Stomach (tissue), 8 donors: ENCODE measurements at regions not wholly inside any gene's neighbourhood (a gene's known extent, or its start where the extent isn't known, plus 50 kb on each side); places are given as distances from the start of the nearest gene placed in this dataset.

Source experiments
- DNase-seq, 2 donors: peaks; one replicate each; pipeline versions ENCODE4 v3.0.0 to v3.0.0-alpha.2; 2013 to 2019
- H3K27ac ChIP-seq, 5 donors: fragments of 200-600 bp in 4 of 5; sonication (generic) in 4 of 5; one replicate each; pipeline ENCODE4 v1.5.1; 2013 to 2019; ENCODE audit warnings: mild to moderate bottlenecking in 1 of 5, moderate library complexity in 1 of 5
- H3K27me3 ChIP-seq, 3 donors: fragments of 200-600 bp; sonication (generic); one replicate each; pipeline ENCODE4 v1.5.1; 2017 to 2019; ENCODE audit warnings: mixed run types in 1 of 3
- H3K36me3 ChIP-seq, 4 donors: fragments of 200-600 bp; sonication (generic); 1 replicate in 3 of 4; 2 replicates in 1 of 4; pipeline ENCODE4 v1.5.1; 2016 to 2019
- H3K4me1 ChIP-seq, 4 donors: fragments of 200-600 bp; sonication (generic); one replicate each; pipeline ENCODE4 v1.5.1; 2016 to 2019
- H3K4me3 ChIP-seq, 4 donors: fragments of 200-600 bp; sonication (generic) in 3 of 4; one replicate each; pipeline ENCODE4 v1.5.1; 2016 to 2019; ENCODE audit warnings: mild to moderate bottlenecking in 1 of 4
- H3K9me3 ChIP-seq, 4 donors: fragments of 200-600 bp; sonication (generic); one replicate each; pipeline ENCODE4 v1.5.1; 2016 to 2019
- EP300 ChIP-seq: sonication (generic); formaldehyde crosslinking; IDR thresholded peaks from one replicate; pipeline ENCODE4 v1.6.1; 2017; ENCODE audit warnings: antibody characterized with exemption
- POLR2A ChIP-seq, 4 donors: fragments of 450-650 bp; IDR thresholded peaks; one replicate each; pipeline ENCODE4 v1.6.1; 2016; ENCODE audit warnings: antibody characterized with exemption in 4 of 4, control low read depth in 2 of 4, mild to moderate bottlenecking in 1 of 4, moderate library complexity in 1 of 4
- POLR2AphosphoS5 ChIP-seq, 3 donors: sonication (generic); formaldehyde crosslinking; IDR thresholded peaks; one replicate each; pipeline ENCODE4 v1.6.1; 2016; ENCODE audit warnings: antibody characterized with exemption in 3 of 3
- WGBS, 5 donors: extraction: QIAGEN DNeasy Blood & Tissue Kit in 3 of 5; methylation state at CpG; one replicate each; pipeline versions ENCODE4 v1.1.5 to v1.1.7; 2013 to 2018; 5-methylcytosine and 5-hydroxymethylcytosine counted together
- intact Hi-C: fragments of 100-400 bp; cut with DNase I; formaldehyde crosslinking; loops from one replicate; pipeline ENCODE4 v1.15.1; 2023; ENCODE audit warnings: low total_unique reads
- TF ChIP-seq, protein P1 (sequence below), 7 experiments: fragments of 450-650 bp in 4 of 7; fragments of 200-600 bp in 3 of 7; sonication (generic) in 3 of 7; IDR thresholded peaks; one replicate each; pipeline ENCODE4 v1.5.1; 2016 to 2019; ENCODE audit warnings: antibody characterized with exemption in 7 of 7, control low read depth in 2 of 7, mild to moderate bottlenecking in 1 of 7
- donor health status: healthy with polysubstance abuse.
- donor health status: Bipolar disorder and iron deficiency.
- donor health status: healthy.

- no peak for TF ChIP-seq POLR2A (IDR thresholded peaks at IDR 0.05)
- TF ChIP-seq, protein P1, sequence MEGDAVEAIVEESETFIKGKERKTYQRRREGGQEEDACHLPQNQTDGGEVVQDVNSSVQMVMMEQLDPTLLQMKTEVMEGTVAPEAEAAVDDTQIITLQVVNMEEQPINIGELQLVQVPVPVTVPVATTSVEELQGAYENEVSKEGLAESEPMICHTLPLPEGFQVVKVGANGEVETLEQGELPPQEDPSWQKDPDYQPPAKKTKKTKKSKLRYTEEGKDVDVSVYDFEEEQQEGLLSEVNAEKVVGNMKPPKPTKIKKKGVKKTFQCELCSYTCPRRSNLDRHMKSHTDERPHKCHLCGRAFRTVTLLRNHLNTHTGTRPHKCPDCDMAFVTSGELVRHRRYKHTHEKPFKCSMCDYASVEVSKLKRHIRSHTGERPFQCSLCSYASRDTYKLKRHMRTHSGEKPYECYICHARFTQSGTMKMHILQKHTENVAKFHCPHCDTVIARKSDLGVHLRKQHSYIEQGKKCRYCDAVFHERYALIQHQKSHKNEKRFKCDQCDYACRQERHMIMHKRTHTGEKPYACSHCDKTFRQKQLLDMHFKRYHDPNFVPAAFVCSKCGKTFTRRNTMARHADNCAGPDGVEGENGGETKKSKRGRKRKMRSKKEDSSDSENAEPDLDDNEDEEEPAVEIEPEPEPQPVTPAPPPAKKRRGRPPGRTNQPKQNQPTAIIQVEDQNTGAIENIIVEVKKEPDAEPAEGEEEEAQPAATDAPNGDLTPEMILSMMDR (IDR thresholded peaks at IDR 0.05): no peak
- no peak for TF ChIP-seq POLR2AphosphoS5 (IDR thresholded peaks at IDR 0.05)
- TF ChIP-seq EP300: no peak
- Histone ChIP-seq H3K27ac (no peak overlapping the region), H3K4me3 (no peak overlapping the region), H3K27me3 (peaks cover 0 to 65% (median 14%) of the 10 kb centered on the region in 3 donors), H3K9me3 (no peaks in the 10 kb centered on the region), H3K4me1 (no peaks in the 10 kb centered on the region), H3K36me3 (no peaks in the 10 kb centered on the region)
- intact Hi-C loops: no loop called here
- DNase-seq: no peak
- 74 to 83% (median 77%) methylated on average over 5 of the region's 5 CpGs for WGBS, 5 donors
These were observed 143.5 kb upstream of the SOX1 start for GRCh38 chr13:111923439-111923838.

DNA sequence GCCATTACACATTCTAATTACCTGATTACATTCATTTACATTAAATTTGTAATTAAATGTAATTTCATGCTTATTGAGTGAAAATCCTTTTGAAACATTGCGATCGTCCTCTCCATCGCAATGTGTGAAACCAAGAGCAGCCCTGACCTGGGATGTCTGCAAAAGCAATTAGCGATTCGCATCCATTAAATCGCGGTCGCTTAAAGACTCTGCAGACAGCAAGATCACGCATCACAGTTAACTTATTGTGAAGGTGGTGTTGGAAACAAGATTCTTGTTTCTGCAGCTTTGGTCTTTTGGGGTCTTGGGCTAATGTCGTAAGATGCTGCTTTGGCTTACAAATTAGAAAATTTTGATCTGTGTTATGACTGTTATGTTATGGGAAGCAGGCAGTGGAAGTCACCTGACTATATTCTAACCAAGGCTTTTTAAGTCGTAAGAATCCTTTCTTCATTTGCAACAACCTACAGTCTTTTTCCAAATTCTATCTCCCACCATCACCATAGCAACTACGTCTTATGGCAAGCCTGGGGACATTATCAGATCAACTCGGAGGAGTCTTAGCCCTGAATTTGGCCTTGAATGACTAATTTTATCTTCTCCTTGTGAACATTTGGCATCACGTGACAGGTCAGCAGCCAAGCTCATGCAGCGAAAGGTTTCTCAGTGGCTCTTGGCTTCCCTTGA is 142.8 kb upstream of the SOX1 start:
- 77 to 84% (median 79%) methylated on average over 15 of the region's 15 CpGs for WGBS, 5 donors
- DNase-seq: no peak
- Histone ChIP-seq H3K36me3 (no peaks in the 10 kb centered on the region), H3K4me3 (no peak overlapping the region), H3K27me3 (peaks cover 0 to 63% (median 14%) of the 10 kb centered on the region in 3 donors), H3K4me1 (no peaks in the 10 kb centered on the region), H3K27ac (no peak overlapping the region), H3K9me3 (no peaks in the 10 kb centered on the region)
- intact Hi-C loops: no loop called here
- no peak for TF ChIP-seq EP300
- TF ChIP-seq POLR2A (IDR thresholded peaks at IDR 0.05): no peak
- TF ChIP-seq, protein P1 (IDR thresholded peaks at IDR 0.05): no peak
- TF ChIP-seq POLR2AphosphoS5 (IDR thresholded peaks at IDR 0.05): no peak

- 60 to 70% (median 67%) methylated on average over 6 of the region's 6 CpGs for WGBS, 5 donors
These were observed 142.3 kb upstream of the SOX1 start for GRCh38 chr13:111924678-111925075.

GRCh38 chr13:111925146-111925875 is 141.6 kb upstream of the SOX1 start:
- DNase-seq: peak in 1 of 2 donors; percentile 10
- intact Hi-C loops: no loop called here
- 90 to 95% (median 91%) methylated on average over 13 of the region's 13 CpGs for whole genome bisulfite sequencing, 5 donors

More at GRCh38 chr13:111924678-111925075, 142.3 kb upstream of the SOX1 start:
- intact Hi-C loops: no loop called here
- Histone ChIP-seq H3K9me3 (no peaks in the 10 kb centered on the region), H3K4me1 (no peaks in the 10 kb centered on the region), H3K36me3 (no peaks in the 10 kb centered on the region), H3K27me3 (peaks cover 0 to 60% (median 14%) of the 10 kb centered on the region in 3 donors), H3K27ac (no peak overlapping the region), H3K4me3 (no peak overlapping the region)
- no peak for DNase-seq
- TF ChIP-seq EP300: no peak
- no peak for TF ChIP-seq POLR2A (IDR thresholded peaks at IDR 0.05)
- no peak for TF ChIP-seq POLR2AphosphoS5 (IDR thresholded peaks at IDR 0.05)
- TF ChIP-seq, protein P1 (IDR thresholded peaks at IDR 0.05): no peak

More at GRCh38 chr13:111925146-111925875, 141.6 kb upstream of the SOX1 start:
- no peak for TF ChIP-seq POLR2AphosphoS5 (IDR thresholded peaks at IDR 0.05)
- no peak for TF ChIP-seq POLR2A (IDR thresholded peaks at IDR 0.05)
- TF ChIP-seq, protein P1 (IDR thresholded peaks at IDR 0.05): no peak
- TF ChIP-seq EP300: no peak
- H3K27me3 ChIP-seq: peaks cover 0 to 54% (median 9%) of the 10 kb centered on the region in 3 donors
- H3K4me3 ChIP-seq: no peak overlapping the region
- no peak overlapping the region for H3K27ac ChIP-seq
- no peaks in the 10 kb centered on the region for H3K36me3 ChIP-seq
- no peaks in the 10 kb centered on the region for H3K9me3 ChIP-seq
- H3K4me1 ChIP-seq: no peaks in the 10 kb centered on the region
